Neutrophil (primary cell): ENCODE measurements at regions not wholly inside any gene's neighbourhood (a gene's known extent, or its start where the extent isn't known, plus 50 kb on each side); places are given as distances from the start of the nearest gene placed in this dataset.

ENCODE experiments used
- H3K27ac ChIP-seq: fragments of 200-600 bp; sonication (generic); 2 replicates; pipeline ENCODE4 v1.5.1; 2016; ENCODE audit warnings: mild to moderate bottlenecking, moderate library complexity
- H3K27me3 ChIP-seq: fragments of 200-600 bp; sonication (generic); 2 replicates; pipeline ENCODE4 v1.6.0; 2016; ENCODE audit warnings: mild to moderate bottlenecking
- H3K36me3 ChIP-seq: fragments of 200-600 bp; sonication (generic); 2 replicates; pipeline ENCODE4 v1.5.1; 2017
- H3K4me1 ChIP-seq, 2 experiments: fragments of 200-600 bp in 1 of 2; sonication (generic) in 1 of 2; 1 replicate in 1 of 2; 2 replicates in 1 of 2; pipeline versions ENCODE4 v1.5.1 to v1.6.1; 2013 to 2016; ENCODE audit warnings: low read depth in 1 of 2, low read length in 1 of 2, mild to moderate bottlenecking in 1 of 2, moderate library complexity in 1 of 2; ENCODE audit not compliant: control insufficient read depth in 1 of 2, insufficient read depth in 1 of 2
- H3K4me3 ChIP-seq, 2 experiments: fragments of 200-600 bp in 1 of 2; sonication (generic) in 1 of 2; 1 replicate in 1 of 2; 2 replicates in 1 of 2; pipeline ENCODE4 v1.5.1; 2013 to 2016; ENCODE audit warnings: low read depth in 1 of 2, low read length in 1 of 2, mild to moderate bottlenecking in 1 of 2, moderate library complexity in 1 of 2
- H3K9me3 ChIP-seq: fragments of 200-600 bp; sonication (generic); 2 replicates; pipeline ENCODE4 v1.5.1; 2016
- CTCF ChIP-seq: fragments of 200-600 bp; sonication (generic); IDR thresholded peaks from 2 replicates; pipeline ENCODE4 v1.5.1; 2016; ENCODE audit warnings: antibody characterized with exemption

GRCh38 chr2:23111263-23111662 is 273.7 kb upstream of the KLHL29 start:
- TF ChIP-seq CTCF = no peak
- no peaks in the 10 kb centered on the region for H3K36me3 ChIP-seq
- H3K27ac ChIP-seq = no peak overlapping the region
- H3K9me3 ChIP-seq = no peaks in the 10 kb centered on the region
- no peaks in the 10 kb centered on the region for H3K4me1 ChIP-seq
- H3K27me3 ChIP-seq = no peaks in the 10 kb centered on the region
- H3K4me3 ChIP-seq = no peak overlapping the region

- H3K27ac ChIP-seq = no peak overlapping the region
- no peaks in the 10 kb centered on the region for H3K4me1 ChIP-seq
- H3K36me3 ChIP-seq = no peaks in the 10 kb centered on the region
- TF ChIP-seq CTCF = no peak
- H3K4me3 ChIP-seq = no peak overlapping the region
- no peaks in the 10 kb centered on the region for H3K27me3 ChIP-seq
- H3K9me3 ChIP-seq = no peaks in the 10 kb centered on the region
Measured at GRCh38 chr2:23112517-23112916, 272.5 kb upstream of the KLHL29 start.

GRCh38 chr2:23114299-23114698 is 270.7 kb upstream of the KLHL29 start:
- no peaks in the 10 kb centered on the region for H3K9me3 ChIP-seq
- H3K36me3 ChIP-seq = no peaks in the 10 kb centered on the region
- H3K27me3 ChIP-seq = no peaks in the 10 kb centered on the region
- no peak for TF ChIP-seq CTCF
- H3K27ac ChIP-seq = no peak overlapping the region
- H3K4me3 ChIP-seq = no peak overlapping the region
- no peaks in the 10 kb centered on the region for H3K4me1 ChIP-seq

- no peaks in the 10 kb centered on the region for H3K4me1 ChIP-seq
- no peak overlapping the region for H3K4me3 ChIP-seq
- no peaks in the 10 kb centered on the region for H3K9me3 ChIP-seq
- H3K27ac ChIP-seq = no peak overlapping the region
- TF ChIP-seq CTCF = no peak
- no peaks in the 10 kb centered on the region for H3K36me3 ChIP-seq
- no peaks in the 10 kb centered on the region for H3K27me3 ChIP-seq
Measured at GRCh38 chr2:23118313-23118712, 266.7 kb upstream of the KLHL29 start.

GRCh38 chr2:23118894-23119293 is 266.1 kb upstream of the KLHL29 start:
- Histone ChIP-seq H3K4me3 (no peak overlapping the region), H3K27ac (no peak overlapping the region), H3K36me3 (no peaks in the 10 kb centered on the region), H3K9me3 (no peaks in the 10 kb centered on the region), H3K4me1 (no peaks in the 10 kb centered on the region), H3K27me3 (no peaks in the 10 kb centered on the region)
- no peak for TF ChIP-seq CTCF

- H3K4me1 ChIP-seq = no peaks in the 10 kb centered on the region
- no peaks in the 10 kb centered on the region for H3K27me3 ChIP-seq
- H3K4me3 ChIP-seq = no peak overlapping the region
- no peaks in the 10 kb centered on the region for H3K9me3 ChIP-seq
- H3K36me3 ChIP-seq = no peaks in the 10 kb centered on the region
- TF ChIP-seq CTCF = no peak
- no peak overlapping the region for H3K27ac ChIP-seq
Measured at GRCh38 chr2:23120161-23120560, 264.8 kb upstream of the KLHL29 start.
